GM18907 (cell line): ENCODE measurements at regions not wholly inside any gene's neighbourhood (a gene's known extent, or its start where the extent isn't known, plus 50 kb on each side); places are given as distances from the start of the nearest gene placed in this dataset.
"Not testable (repeated sequence)": the region's sequence is repeated elsewhere in the genome, so short reads cannot be mapped to it uniquely, and the experiment has no call there.

Experiments
- ATAC-seq: cut with Tn5 transposase; IDR thresholded peaks from one replicate; pipeline ENCODE4 v1.9.1; 2021; ENCODE audit warnings: mild to moderate bottlenecking, moderate library complexity; ENCODE audit not compliant: unreplicated experiment

DNA sequence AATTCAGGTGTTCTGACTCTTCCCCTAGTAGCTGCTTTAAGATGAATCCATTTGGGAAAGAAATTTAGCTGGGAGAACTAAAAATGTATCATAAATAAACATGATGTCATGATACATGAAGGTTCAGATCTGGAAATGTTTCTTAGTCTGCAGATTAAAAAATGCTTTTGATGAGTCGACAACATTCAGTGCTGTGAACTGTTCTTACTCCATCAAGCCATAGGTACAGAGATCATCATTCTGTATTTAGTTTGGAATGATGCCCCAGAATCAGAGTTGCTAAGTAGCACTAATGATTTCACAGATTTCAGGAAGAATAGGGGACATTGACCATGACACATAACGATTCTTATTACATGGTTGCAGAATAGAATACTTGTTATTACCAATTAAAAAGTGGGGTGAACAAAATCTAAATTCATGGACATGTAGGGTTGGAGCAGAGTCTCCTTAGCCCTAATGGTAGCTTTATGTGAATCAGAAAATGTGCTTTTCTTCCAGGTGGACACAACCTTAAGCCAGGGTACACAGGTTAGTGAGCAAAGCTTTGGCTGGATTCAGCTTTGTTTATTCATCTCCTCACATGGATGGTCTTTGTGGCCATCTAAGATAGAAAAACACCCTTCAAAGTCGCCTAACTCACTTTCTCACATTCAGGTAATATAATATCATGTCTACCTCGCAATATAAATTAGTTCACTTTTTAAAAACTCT, 205.4 kb upstream of the SEL1L start:
- ATAC-seq, result no peak

DNA sequence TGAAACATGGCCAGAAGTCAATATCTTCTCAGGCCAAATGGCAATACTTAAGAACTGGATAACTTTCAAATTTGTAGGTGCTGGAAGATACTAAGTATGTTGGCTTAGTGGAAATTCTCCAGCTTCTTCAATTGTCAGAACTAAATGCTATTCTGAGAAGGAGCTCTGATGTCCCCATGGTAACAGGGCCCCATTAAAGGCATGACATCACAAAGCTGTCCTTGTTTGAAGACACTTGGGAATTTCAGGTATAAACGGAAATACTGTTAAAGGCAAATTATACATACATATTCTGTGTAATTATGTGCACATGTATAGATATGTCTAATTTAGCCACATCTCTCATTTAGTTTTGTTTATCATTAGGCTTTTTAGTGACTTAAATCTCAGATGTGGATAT, 210.0 kb upstream of the SEL1L start:
- ATAC-seq, result no peak

DNA sequence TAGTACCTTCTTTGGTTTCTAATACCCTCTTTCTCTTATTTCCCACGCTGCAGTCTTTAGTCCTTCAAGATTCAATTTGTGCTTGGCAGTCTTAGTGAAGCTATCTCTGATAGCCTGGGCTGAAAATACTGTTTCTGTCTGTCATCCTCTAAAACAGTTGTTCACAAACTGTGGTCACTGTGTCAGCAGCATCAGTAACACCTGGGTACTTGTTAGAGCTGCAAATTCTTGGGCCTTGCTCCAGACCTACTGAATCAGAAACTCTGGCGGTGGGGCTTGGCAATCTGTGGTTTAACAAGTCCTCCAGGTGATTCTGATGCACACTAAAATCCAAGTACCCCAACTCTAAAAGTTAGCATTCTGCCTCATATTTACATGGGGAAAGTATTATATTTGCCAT, 217.5 kb upstream of the SEL1L start:
- ATAC-seq, result no peak

- no peak for ATAC-seq
Measured at GRCh38 chr14:81759541-81759940, 225.9 kb upstream of the SEL1L start.

DNA sequence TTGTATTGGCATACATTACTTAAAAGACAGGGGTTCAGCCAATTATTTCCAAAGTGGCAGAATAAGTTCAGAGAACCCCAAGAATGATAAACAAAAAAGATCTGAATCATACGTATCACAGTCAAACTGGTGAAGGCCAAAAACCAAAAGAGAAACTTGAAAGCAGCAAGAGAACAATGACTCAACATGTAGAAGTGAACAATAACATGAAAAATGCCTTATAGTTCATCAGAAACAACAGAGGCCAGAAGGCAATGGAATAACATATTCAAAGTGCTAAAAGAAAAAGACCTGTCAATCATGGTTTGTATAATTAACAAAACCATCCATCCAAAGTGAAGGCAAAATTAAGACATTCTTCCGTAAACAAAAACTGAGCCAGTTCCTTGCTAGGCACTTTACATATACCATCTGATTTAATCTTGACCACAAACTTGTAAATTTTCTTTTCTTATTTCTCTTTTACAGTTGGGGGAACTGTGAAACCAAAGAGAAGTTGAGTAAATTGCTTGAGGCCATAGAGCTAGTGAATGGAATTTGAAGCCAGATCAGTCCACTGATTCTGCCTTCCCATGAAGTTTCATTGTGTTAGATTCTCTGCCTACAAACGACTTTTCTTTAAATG, 232.1 kb upstream of the SEL1L start:
- no peak for ATAC-seq

- no peak for ATAC-seq
Measured at GRCh38 chr14:81766321-81766915, 232.8 kb upstream of the SEL1L start.

DNA sequence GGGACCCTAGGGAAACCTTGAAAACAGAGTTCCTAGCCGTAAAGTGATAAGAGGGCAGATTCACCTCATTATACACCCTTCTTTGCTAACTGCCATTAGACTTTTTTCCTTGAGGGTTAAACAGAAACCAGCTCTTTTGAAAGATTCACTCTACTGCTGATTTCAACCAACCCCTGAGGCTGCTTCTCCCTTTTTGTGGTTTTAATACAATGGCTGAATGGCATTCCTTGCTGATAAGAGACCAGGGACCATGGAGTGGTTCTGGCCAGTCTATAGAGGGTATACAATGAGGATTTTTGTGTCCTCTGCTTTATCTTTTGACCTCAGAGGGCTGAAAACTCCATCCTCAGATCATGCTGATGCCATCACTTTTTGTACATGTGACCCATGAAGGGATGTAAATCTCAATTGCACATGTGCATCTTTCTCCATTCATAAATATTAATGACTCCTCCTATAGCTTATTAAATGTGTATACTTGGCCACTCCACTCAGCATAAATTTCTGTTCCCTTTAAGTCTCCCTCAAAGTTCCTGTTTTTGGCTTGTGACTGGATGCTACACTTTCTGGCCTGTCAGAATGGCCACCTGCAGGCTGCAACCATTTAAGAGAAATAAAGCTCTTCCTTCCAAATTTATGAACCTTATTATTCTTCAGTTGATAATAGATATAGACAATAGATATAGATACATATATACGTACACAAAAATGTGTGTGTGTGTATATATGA, 233.8 kb upstream of the SEL1L start:
- no peak for ATAC-seq

- no peak for ATAC-seq
Measured at GRCh38 chr14:81771651-81772275, 238.1 kb upstream of the SEL1L start.

DNA sequence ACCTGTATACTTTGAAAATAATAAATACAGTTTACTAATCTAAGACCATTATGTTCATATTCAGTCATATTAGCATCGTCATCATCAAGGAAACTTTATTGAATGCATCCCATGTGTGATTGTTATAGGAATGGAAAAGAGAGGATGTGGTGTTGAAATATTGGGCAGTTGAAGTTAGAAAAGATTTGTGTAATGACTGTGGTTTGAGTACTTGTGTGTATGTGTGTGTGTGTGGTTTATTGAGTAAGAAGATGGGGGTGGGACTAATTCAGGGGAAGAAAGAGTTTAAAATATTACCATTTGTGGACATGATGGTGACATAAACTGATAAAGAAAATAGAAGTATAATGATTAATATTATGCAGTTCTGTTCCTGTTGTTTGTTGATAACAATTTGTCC, 238.7 kb upstream of the SEL1L start:
- ATAC-seq, result no peak

GRCh38 chr14:81776531-81776930, 242.9 kb upstream of the SEL1L start:
- no peak for ATAC-seq

DNA sequence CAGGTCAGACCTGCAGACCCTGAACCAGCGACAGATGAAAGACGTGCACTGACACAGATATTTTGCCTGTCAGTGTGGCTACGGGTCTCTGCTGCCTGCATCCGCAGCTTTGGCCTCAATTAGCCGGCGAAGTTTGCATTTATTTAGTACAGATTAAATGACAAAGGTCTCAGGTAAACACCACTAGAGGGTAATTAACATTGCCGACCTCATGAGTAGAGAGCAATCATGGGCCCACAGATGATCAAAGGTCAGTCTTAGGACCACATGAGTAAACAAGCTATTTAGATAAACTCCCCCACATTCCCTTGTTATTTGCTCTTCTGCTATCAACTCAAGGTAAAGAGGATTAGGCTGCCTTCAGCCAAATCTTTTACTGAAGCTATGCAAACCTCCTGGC, 248.1 kb upstream of the SEL1L start:
- not testable (repeated sequence) for ATAC-seq

- no peak for ATAC-seq
Measured at GRCh38 chr14:81784084-81784483, 250.4 kb upstream of the SEL1L start.

DNA sequence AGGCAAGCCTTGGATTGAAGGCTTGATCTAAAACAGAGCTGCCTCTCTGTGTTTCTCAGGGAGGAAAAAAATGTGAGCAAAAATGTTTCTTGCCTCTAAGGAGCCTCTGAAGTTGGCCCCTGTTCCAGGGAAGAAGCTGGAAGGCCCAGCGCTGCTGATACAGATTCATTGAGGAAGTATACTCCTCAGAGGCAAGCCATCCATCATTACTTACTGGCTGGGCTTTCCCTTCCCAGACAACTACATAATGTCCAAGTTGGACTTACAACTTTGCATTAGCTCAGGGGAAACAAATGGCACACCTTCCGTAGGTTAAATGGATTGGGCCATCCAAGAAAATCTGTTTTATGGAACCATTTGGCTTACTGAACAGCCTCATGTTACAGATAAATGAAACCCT, 263.7 kb upstream of the SEL1L start:
- ATAC-seq, result no peak

GRCh38 chr14:81801921-81802320, 268.3 kb upstream of the SEL1L start:
- no peak for ATAC-seq

DNA sequence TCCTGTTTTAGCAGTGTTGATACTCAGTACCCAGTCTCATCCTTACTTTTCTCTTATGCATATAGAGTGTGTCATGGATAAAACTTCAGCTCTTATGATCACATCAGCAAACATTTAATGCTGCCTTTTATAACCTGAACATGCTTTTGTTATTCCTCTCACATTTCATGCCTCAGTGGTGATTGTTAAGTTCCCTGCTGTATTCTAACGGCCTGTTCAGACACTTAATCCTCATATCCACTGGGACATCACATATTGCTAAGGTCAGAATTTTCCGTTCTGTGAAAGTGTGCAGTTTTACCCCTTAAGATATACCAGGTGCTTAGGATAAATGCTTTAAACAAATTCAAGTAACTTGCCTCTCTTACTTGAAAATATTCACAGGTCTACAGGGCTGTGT, 268.7 kb upstream of the SEL1L start:
- no peak for ATAC-seq

DNA sequence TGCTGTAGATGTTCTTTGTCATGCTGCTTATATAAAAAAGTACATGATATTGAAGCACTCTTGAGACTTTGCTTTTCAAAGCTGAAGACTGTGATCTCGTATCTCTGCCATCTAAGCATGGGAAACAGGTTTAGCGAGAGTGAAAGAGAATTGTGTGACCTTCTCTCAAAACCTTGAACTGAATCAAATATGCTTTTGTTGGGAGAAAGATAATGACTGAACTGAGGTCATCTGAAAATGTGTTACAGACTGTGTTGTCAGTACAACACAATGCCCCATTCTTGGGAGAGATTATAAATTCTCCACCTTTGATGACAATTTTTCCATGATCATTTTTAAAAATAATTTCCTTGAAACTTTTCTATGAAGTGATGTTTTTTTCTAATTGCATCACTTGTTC, 272.1 kb upstream of the SEL1L start:
- ATAC-seq, result no peak

- ATAC-seq, result no peak
Measured at GRCh38 chr14:81811705-81812269, 278.1 kb upstream of the SEL1L start.

- ATAC-seq, result no peak
Measured at GRCh38 chr14:81818271-81818670, 284.6 kb upstream of the SEL1L start.

DNA sequence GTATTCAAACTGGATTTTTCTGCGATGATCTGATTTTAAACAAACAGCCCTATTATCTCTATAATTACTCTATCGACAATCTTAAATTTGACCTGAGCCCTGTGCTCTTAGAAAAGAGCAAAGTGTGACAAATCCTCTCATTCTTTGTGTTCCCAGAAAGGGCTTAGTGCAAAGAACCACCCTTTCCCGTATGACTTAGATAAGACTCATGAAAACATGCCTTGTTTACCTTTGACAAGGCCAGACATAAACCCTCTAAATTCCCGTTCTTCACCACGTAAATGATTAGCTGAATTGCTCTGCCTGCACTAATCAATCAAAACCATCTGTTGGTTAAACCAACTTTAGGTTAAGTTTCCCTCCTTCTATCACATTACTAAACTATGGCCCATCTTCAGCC, 285.7 kb upstream of the SEL1L start:
- no peak for ATAC-seq

DNA sequence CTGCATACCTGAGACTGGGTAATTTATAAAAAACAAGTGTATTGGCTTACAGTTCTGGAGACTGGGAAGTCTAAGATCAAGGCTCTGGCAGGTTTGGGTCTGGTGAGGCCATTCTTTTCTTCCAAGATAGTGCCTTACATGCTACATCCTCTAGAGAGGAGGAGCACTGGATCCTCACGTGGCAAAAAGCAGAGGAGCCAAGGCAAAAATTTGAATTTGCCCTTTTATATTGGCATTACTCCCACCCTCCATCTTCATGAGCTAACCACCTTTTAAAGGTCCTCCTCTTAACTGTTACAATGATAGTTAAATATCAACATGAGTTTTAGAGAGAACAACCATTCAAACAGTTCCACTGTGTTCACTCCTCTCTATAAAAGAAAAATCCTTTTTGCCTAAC, 286.3 kb upstream of the SEL1L start:
- ATAC-seq, result no peak

GRCh38 chr14:81826081-81826480, 292.4 kb upstream of the SEL1L start:
- no peak for ATAC-seq
